SK-N-SH treated with all-trans-retinoic acid at 6 μM for 48 hours (cell line): ENCODE measurements at regions not wholly inside any gene's neighbourhood (a gene's known extent, or its start where the extent isn't known, plus 50 kb on each side); places are given as distances from the start of the nearest gene placed in this dataset.

Source experiments
- ATAC-seq: fragments of 200-7000 bp; cut with Tn5 transposase; 3 replicates; pipeline ENCODE4 v1.9.1; 2020; ENCODE audit warnings: mild to moderate bottlenecking, moderate library complexity
- ARNTL ChIP-seq: fragments of 450-650 bp; formaldehyde crosslinking; IDR thresholded peaks from 2 replicates; pipeline ENCODE4 v1.5.0; 2020; ENCODE audit warnings: low read depth, mild to moderate bottlenecking, moderate library complexity, borderline replicate concordance
- BACH2 ChIP-seq: fragments of 250-450 bp; sonication (Bioruptor Pico); IDR thresholded peaks from 2 replicates; pipeline ENCODE4 v1.9.0; 2021; ENCODE audit warnings: mild to moderate bottlenecking, borderline replicate concordance
- CREB5 ChIP-seq: fragments of 250-450 bp; sonication (Bioruptor Pico); IDR thresholded peaks from 2 replicates; pipeline ENCODE4 v1.5.1; 2020; ENCODE audit warnings: low read depth, mild to moderate bottlenecking, moderate library complexity
- CSDC2 ChIP-seq: fragments of 250-450 bp; sonication (Bioruptor Pico); IDR thresholded peaks from 2 replicates; pipeline ENCODE4 v1.5.0; 2020; ENCODE audit warnings: mild to moderate bottlenecking, moderate library complexity
- CSRNP3 ChIP-seq: fragments of 250-450 bp; sonication (Bioruptor Pico); IDR thresholded peaks from 2 replicates; pipeline ENCODE4 v1.5.1; 2021; ENCODE audit warnings: mild to moderate bottlenecking, moderate library complexity
- ESRRG ChIP-seq: fragments of 250-450 bp; sonication (Bioruptor Pico); IDR thresholded peaks from 2 replicates; pipeline ENCODE4 v1.6.1; 2021; ENCODE audit warnings: mild to moderate bottlenecking
- GLIS3 ChIP-seq: fragments of 250-450 bp; sonication (Bioruptor Pico); IDR thresholded peaks from 2 replicates; pipeline ENCODE4 v1.5.0; 2020; ENCODE audit warnings: mild to moderate bottlenecking, moderate library complexity
- ISL1 ChIP-seq: fragments of 250-450 bp; sonication (Bioruptor Pico); IDR thresholded peaks from 2 replicates; pipeline ENCODE4 v2.1.2; 2022; ENCODE audit warnings: mild to moderate bottlenecking, moderate library complexity
- PPARA ChIP-seq: fragments of 250-450 bp; sonication (Bioruptor Pico); IDR thresholded peaks from 2 replicates; pipeline ENCODE4 v1.5.0; 2020; ENCODE audit warnings: mild to moderate bottlenecking, borderline replicate concordance
- RARB ChIP-seq: fragments of 250-450 bp; sonication (Bioruptor Pico); IDR thresholded peaks from 2 replicates; pipeline ENCODE4 v1.8.0; 2021; ENCODE audit warnings: mild to moderate bottlenecking, moderate library complexity
- TCF4 ChIP-seq: fragments of 250-450 bp; sonication (Bioruptor Pico); IDR thresholded peaks from 2 replicates; pipeline ENCODE4 v1.8.0; 2021; ENCODE audit warnings: mild to moderate bottlenecking, moderate library complexity, borderline replicate concordance
- TOX ChIP-seq: fragments of 250-450 bp; sonication (Bioruptor Pico); IDR thresholded peaks from 2 replicates; pipeline ENCODE4 v1.8.0; 2021; ENCODE audit warnings: mild to moderate bottlenecking, moderate library complexity, borderline replicate concordance
- ZC3H10 ChIP-seq: fragments of 250-450 bp; sonication (Bioruptor Pico); IDR thresholded peaks from 2 replicates; pipeline ENCODE4 v1.5.1; 2021; ENCODE audit warnings: mild to moderate bottlenecking, moderate library complexity
- ZFP3 ChIP-seq: fragments of 250-450 bp; sonication (Bioruptor Pico); IDR thresholded peaks from 2 replicates; pipeline ENCODE4 v1.5.0; 2020; ENCODE audit warnings: mild to moderate bottlenecking, moderate library complexity
- ZFP30 ChIP-seq: fragments of 450-650 bp; formaldehyde crosslinking; IDR thresholded peaks from 2 replicates; pipeline ENCODE4 v1.5.0; 2022; ENCODE audit warnings: mild to moderate bottlenecking, moderate library complexity
- ZNF565 ChIP-seq: fragments of 450-650 bp; formaldehyde crosslinking; conservative IDR thresholded peaks from 2 replicates; pipeline ENCODE4 v1.5.0; 2020; ENCODE audit warnings: low read depth, mild to moderate bottlenecking, moderate library complexity
- ZNF70 ChIP-seq: fragments of 450-650 bp; formaldehyde crosslinking; IDR thresholded peaks from 2 replicates; pipeline ENCODE4 v1.5.0; 2020; ENCODE audit warnings: mild to moderate bottlenecking, moderate library complexity
- ZNF8 ChIP-seq: fragments of 450-650 bp; formaldehyde crosslinking; IDR thresholded peaks from 2 replicates; pipeline ENCODE4 v1.5.0; 2020; ENCODE audit warnings: mild to moderate bottlenecking, moderate library complexity
- TF ChIP-seq, protein P1 (sequence below): fragments of 250-450 bp; sonication (Bioruptor Pico); IDR thresholded peaks from 2 replicates; pipeline ENCODE4 v1.5.0; 2020; ENCODE audit warnings: mild to moderate bottlenecking, moderate library complexity
- TF ChIP-seq, protein P2 (sequence below): fragments of 250-450 bp; sonication (Bioruptor Pico); IDR thresholded peaks from 2 replicates; pipeline ENCODE4 v1.8.0; 2021; ENCODE audit warnings: low read depth, mild to moderate bottlenecking, moderate library complexity, borderline replicate concordance
- TF ChIP-seq, protein P3 (sequence below): fragments of 250-450 bp; sonication (Bioruptor Pico); IDR thresholded peaks from 2 replicates; pipeline ENCODE4 v1.8.0; 2020; ENCODE audit warnings: mild to moderate bottlenecking, moderate library complexity, borderline replicate concordance

DNA sequence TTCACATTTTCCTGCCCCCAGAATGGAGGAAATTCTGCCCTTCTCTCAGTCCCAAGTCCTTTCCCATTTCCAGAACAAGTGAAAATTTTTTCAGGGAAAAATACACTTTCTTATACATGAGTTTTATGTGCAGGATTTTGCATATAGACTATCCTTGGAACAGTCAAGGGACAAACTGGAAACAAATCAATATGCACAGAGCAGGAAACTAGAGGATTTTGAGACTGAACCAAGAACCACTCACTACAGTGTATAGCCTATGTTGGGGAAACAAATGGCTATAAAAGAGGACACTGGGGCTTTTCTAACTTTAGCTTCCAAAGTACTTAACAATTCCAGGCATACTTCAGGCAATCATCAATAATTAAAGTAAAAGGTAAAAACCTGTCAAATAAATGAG, 1036.1 kb upstream of the ARRDC3 start (continued):
- TF ChIP-seq ZFP30 (CRISPR knock-in tag) (no peak), PPARA (CRISPR knock-in tag) (no peak), BACH2 (CRISPR knock-in tag) (no peak), ZC3H10 (CRISPR knock-in tag) (no peak), CSRNP3 (CRISPR knock-in tag) (no peak)

DNA sequence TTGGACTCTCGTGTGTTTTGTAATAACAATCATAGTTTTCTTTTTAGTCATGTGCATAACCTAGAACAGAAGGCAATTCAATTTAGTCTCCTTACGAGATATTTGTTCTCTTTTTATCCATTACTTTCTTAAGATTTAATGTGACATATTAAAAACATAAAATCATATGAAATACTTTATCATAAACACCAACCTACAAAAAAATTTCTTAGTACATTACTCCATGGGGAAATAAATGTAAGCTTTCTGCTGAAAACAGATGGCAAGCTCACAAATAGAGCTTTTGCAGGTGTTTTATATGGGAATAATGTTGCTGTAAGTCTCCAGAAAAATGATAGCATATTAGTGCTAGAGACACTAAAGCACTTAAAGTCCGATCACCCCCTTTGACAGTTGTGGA, 1035.2 kb upstream of the ARRDC3 start:
- no peak for ATAC-seq
- TF ChIP-seq, protein P1, sequence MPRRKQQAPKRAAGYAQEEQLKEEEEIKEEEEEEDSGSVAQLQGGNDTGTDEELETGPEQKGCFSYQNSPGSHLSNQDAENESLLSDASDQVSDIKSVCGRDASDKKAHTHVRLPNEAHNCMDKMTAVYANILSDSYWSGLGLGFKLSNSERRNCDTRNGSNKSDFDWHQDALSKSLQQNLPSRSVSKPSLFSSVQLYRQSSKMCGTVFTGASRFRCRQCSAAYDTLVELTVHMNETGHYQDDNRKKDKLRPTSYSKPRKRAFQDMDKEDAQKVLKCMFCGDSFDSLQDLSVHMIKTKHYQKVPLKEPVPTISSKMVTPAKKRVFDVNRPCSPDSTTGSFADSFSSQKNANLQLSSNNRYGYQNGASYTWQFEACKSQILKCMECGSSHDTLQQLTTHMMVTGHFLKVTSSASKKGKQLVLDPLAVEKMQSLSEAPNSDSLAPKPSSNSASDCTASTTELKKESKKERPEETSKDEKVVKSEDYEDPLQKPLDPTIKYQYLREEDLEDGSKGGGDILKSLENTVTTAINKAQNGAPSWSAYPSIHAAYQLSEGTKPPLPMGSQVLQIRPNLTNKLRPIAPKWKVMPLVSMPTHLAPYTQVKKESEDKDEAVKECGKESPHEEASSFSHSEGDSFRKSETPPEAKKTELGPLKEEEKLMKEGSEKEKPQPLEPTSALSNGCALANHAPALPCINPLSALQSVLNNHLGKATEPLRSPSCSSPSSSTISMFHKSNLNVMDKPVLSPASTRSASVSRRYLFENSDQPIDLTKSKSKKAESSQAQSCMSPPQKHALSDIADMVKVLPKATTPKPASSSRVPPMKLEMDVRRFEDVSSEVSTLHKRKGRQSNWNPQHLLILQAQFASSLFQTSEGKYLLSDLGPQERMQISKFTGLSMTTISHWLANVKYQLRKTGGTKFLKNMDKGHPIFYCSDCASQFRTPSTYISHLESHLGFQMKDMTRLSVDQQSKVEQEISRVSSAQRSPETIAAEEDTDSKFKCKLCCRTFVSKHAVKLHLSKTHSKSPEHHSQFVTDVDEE: no peak
- TF ChIP-seq ESRRG (CRISPR knock-in tag) (no peak), PPARA (CRISPR knock-in tag) (no peak), TOX (CRISPR knock-in tag) (no peak), ZC3H10 (CRISPR knock-in tag) (no peak), ZNF565 (CRISPR knock-in tag) (no peak), ARNTL (no peak), CSDC2 (no peak), CSRNP3 (CRISPR knock-in tag) (no peak), RARB (CRISPR knock-in tag) (no peak), GLIS3 (no peak), BACH2 (CRISPR knock-in tag) (no peak), ZNF70 (CRISPR knock-in tag) (no peak), ZNF8 (CRISPR knock-in tag) (no peak), ZFP30 (CRISPR knock-in tag) (no peak), CREB5 (CRISPR knock-in tag) (no peak), ZFP3 (CRISPR knock-in tag) (no peak), ISL1 (no peak)
- TF ChIP-seq, protein P2, sequence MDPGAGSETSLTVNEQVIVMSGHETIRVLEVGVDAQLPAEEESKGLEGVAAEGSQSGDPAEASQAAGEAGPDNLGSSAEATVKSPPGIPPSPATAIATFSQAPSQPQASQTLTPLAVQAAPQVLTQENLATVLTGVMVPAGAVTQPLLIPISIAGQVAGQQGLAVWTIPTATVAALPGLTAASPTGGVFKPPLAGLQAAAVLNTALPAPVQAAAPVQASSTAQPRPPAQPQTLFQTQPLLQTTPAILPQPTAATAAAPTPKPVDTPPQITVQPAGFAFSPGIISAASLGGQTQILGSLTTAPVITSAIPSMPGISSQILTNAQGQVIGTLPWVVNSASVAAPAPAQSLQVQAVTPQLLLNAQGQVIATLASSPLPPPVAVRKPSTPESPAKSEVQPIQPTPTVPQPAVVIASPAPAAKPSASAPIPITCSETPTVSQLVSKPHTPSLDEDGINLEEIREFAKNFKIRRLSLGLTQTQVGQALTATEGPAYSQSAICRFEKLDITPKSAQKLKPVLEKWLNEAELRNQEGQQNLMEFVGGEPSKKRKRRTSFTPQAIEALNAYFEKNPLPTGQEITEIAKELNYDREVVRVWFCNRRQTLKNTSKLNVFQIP (CRISPR knock-in tag): no peak
- TF ChIP-seq, protein P3, sequence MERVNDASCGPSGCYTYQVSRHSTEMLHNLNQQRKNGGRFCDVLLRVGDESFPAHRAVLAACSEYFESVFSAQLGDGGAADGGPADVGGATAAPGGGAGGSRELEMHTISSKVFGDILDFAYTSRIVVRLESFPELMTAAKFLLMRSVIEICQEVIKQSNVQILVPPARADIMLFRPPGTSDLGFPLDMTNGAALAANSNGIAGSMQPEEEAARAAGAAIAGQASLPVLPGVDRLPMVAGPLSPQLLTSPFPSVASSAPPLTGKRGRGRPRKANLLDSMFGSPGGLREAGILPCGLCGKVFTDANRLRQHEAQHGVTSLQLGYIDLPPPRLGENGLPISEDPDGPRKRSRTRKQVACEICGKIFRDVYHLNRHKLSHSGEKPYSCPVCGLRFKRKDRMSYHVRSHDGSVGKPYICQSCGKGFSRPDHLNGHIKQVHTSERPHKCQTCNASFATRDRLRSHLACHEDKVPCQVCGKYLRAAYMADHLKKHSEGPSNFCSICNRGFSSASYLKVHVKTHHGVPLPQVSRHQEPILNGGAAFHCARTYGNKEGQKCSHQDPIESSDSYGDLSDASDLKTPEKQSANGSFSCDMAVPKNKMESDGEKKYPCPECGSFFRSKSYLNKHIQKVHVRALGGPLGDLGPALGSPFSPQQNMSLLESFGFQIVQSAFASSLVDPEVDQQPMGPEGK (CRISPR knock-in tag): no peak

GRCh38 chr5:92409134-92409533, 1026.0 kb upstream of the ARRDC3 start:
- ATAC-seq: no peak
- no peak for TF ChIP-seq TCF4
- TF ChIP-seq CSRNP3 (CRISPR knock-in tag): no peak
- TF ChIP-seq ISL1: no peak
- no peak for TF ChIP-seq ZNF8 (CRISPR knock-in tag)
- no peak for TF ChIP-seq ZFP3 (CRISPR knock-in tag)
- TF ChIP-seq ZNF565 (CRISPR knock-in tag): no peak
- TF ChIP-seq, protein P1: no peak
